ENCODE measurements at regions not wholly inside any gene's neighbourhood (a gene's known extent, or its start where the extent isn't known, plus 50 kb on each side); places are given as distances from the start of the nearest gene placed in this dataset.

DNA sequence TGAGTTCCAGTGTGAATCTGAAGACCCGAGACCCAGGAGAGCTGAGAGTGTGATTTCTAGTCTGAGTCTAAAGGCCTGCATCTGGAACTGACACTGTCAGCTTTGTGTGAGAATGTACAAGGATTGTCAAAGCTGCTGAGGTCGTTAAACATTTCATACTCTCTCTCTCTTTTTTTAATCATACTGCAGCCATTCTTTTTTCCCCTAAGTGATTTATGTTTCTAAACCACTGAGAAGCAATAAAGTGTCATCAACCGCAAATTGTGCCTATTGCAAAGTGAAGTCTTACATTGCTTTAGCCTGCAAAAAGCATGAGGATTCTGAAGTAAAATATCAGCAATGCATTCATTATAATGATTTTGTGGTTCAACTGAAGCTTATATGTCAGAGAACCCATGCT is 106.0 kb downstream of the ASMT start:
- H3K4me1 ChIP-seq (ENCODE audit: control insufficient read depth, insufficient read depth, low read length) = no peaks in the 10 kb centered on the region
- no peak overlapping the region for H3K9ac ChIP-seq (ENCODE audit: control insufficient read depth, insufficient read depth, low read length)
- ChIA-PET RAD21 (ENCODE audit: unreplicated experiment) (no interaction called here), SMC1A (ENCODE audit: uncharacterized antibody, unreplicated experiment) (no interaction called here), POLR2A (no interaction called here), CTCF (no interaction called here)
- no peaks in the 10 kb centered on the region for H3K9me3 ChIP-seq (replicated peaks; ENCODE audit: control insufficient read depth, insufficient read depth, low read length)
- ATAC-seq (no peak), DNase-seq (ENCODE audit: low read depth, low spot score) (no peak), FAIRE-seq (no peak)
- 56% methylated on average over 3 of the region's 3 CpGs for WGBS (ENCODE audit: insufficient coverage, insufficient replicate concordance, low lambda C conversion rate, missing lambda C conversion rate)
- H3K4me2 ChIP-seq (ENCODE audit: control insufficient read depth, insufficient read depth) = no peak overlapping the region
- TF ChIP-seq BMI1 (IDR thresholded peaks at IDR 0.05; ENCODE audit: borderline replicate concordance) (no peak), FOS (IDR thresholded peaks at IDR 0.05; ENCODE audit: borderline replicate concordance, extremely low read depth, insufficient read length) (no peak), CBX5 (IDR thresholded peaks at IDR 0.05; ENCODE audit: low read depth) (no peak), POLR2AphosphoS5 (IDR thresholded peaks at IDR 0.05; ENCODE audit: low read length) (no peak), NFYB (IDR thresholded peaks at IDR 0.05; ENCODE audit: insufficient read depth, low read depth, low read length) (no peak), SMC3 (IDR thresholded peaks at IDR 0.05; ENCODE audit: borderline replicate concordance, low read length) (no peak), MEF2B (IDR thresholded peaks at IDR 0.05; ENCODE audit: partially characterized antibody, poor library complexity, severe bottlenecking) (no peak)
- TF ChIP-seq, protein P1, sequence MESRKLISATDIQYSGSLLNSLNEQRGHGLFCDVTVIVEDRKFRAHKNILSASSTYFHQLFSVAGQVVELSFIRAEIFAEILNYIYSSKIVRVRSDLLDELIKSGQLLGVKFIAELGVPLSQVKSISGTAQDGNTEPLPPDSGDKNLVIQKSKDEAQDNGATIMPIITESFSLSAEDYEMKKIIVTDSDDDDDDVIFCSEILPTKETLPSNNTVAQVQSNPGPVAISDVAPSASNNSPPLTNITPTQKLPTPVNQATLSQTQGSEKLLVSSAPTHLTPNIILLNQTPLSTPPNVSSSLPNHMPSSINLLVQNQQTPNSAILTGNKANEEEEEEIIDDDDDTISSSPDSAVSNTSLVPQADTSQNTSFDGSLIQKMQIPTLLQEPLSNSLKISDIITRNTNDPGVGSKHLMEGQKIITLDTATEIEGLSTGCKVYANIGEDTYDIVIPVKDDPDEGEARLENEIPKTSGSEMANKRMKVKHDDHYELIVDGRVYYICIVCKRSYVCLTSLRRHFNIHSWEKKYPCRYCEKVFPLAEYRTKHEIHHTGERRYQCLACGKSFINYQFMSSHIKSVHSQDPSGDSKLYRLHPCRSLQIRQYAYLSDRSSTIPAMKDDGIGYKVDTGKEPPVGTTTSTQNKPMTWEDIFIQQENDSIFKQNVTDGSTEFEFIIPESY (IDR thresholded peaks at IDR 0.05) = no peak
- TF ChIP-seq, protein P2, sequence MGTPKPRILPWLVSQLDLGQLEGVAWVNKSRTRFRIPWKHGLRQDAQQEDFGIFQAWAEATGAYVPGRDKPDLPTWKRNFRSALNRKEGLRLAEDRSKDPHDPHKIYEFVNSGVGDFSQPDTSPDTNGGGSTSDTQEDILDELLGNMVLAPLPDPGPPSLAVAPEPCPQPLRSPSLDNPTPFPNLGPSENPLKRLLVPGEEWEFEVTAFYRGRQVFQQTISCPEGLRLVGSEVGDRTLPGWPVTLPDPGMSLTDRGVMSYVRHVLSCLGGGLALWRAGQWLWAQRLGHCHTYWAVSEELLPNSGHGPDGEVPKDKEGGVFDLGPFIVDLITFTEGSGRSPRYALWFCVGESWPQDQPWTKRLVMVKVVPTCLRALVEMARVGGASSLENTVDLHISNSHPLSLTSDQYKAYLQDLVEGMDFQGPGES (IDR thresholded peaks at IDR 0.05) = no peak
- TF ChIP-seq, protein P3, sequence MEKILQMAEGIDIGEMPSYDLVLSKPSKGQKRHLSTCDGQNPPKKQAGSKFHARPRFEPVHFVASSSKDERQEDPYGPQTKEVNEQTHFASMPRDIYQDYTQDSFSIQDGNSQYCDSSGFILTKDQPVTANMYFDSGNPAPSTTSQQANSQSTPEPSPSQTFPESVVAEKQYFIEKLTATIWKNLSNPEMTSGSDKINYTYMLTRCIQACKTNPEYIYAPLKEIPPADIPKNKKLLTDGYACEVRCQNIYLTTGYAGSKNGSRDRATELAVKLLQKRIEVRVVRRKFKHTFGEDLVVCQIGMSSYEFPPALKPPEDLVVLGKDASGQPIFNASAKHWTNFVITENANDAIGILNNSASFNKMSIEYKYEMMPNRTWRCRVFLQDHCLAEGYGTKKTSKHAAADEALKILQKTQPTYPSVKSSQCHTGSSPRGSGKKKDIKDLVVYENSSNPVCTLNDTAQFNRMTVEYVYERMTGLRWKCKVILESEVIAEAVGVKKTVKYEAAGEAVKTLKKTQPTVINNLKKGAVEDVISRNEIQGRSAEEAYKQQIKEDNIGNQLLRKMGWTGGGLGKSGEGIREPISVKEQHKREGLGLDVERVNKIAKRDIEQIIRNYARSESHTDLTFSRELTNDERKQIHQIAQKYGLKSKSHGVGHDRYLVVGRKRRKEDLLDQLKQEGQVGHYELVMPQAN (conservative IDR thresholded peaks at IDR 0.05) = no peak
- no peaks in the 10 kb centered on the region for H3K27me3 ChIP-seq (replicated peaks in 1 of 2; ENCODE audit: control insufficient read depth in 2 of 2, insufficient read depth in 2 of 2, low read length in 1 of 2)
- in situ Hi-C loops (cut with MboI) = no loop called here
- H3K4me3 ChIP-seq = no peak overlapping the region
- intact Hi-C loops (cut with micrococcal nuclease; ENCODE audit: unreplicated experiment) = no loop called here
- BruUV-seq (replicated peaks) = no TSS peak
- no peaks in the 10 kb centered on the region for H4K20me1 ChIP-seq (ENCODE audit: control insufficient read depth, insufficient read depth)
- H2AFZ ChIP-seq (ENCODE audit: control insufficient read depth, low read depth, low read length) = no peak overlapping the region
- no peak overlapping the region for H3K27ac ChIP-seq (ENCODE audit: control insufficient read depth, insufficient read depth)
- H3K79me2 ChIP-seq (ENCODE audit: control insufficient read depth, insufficient read depth, low read length) = no peaks in the 10 kb centered on the region
- no peaks in the 10 kb centered on the region for H3K36me3 ChIP-seq (ENCODE audit: control insufficient read depth in 2 of 2, insufficient read depth in 2 of 2, low read length in 1 of 2)
